Liver (tissue), 8 donors: ENCODE measurements at regions not wholly inside any gene's neighbourhood (a gene's known extent, or its start where the extent isn't known, plus 50 kb on each side); places are given as distances from the start of the nearest gene placed in this dataset.

Experiments
- DNase-seq: peaks from one replicate; pipeline ENCODE4 v3.0.0-alpha.2; 2017; ENCODE audit warnings: low spot score
- H3K27ac ChIP-seq, 2 donors: one replicate each; pipeline ENCODE4 v1.7.0; 2013; ENCODE audit warnings: inconsistent platforms in 2 of 2, low read length in 2 of 2, control low read depth in 1 of 2, low read depth in 1 of 2, mild to moderate bottlenecking in 1 of 2
- H3K27me3 ChIP-seq, 4 donors: one replicate each; pipeline versions ENCODE4 v1.6.1 to v1.7.0; 2013; ENCODE audit warnings: low read length in 3 of 4, inconsistent platforms in 1 of 4, mild to moderate bottlenecking in 1 of 4, moderate library complexity in 1 of 4; ENCODE audit not compliant: control insufficient read depth in 4 of 4, insufficient read depth in 4 of 4
- H3K36me3 ChIP-seq, 4 donors: one replicate each; pipeline versions ENCODE4 v1.6.1 to v1.7.0; 2013; ENCODE audit warnings: low read length in 3 of 4, mild to moderate bottlenecking in 3 of 4, low read depth in 1 of 4, moderate library complexity in 1 of 4; ENCODE audit not compliant: control insufficient read depth in 4 of 4, insufficient read depth in 3 of 4
- H3K4me1 ChIP-seq, 4 donors: one replicate each; pipeline versions ENCODE4 v1.6.1 to v1.7.0; 2013; ENCODE audit warnings: low read length in 3 of 4, mild to moderate bottlenecking in 3 of 4, moderate library complexity in 1 of 4; ENCODE audit not compliant: control insufficient read depth in 4 of 4, insufficient read depth in 4 of 4
- H3K4me3 ChIP-seq, 3 donors: one replicate each; pipeline versions ENCODE4 v1.6.1 to v1.7.0; 2013; ENCODE audit warnings: low read length in 3 of 3, control low read depth in 1 of 3, low read depth in 1 of 3, mild to moderate bottlenecking in 1 of 3
- H3K9ac ChIP-seq, 2 donors: one replicate each; pipeline ENCODE4 v1.7.0; 2013; ENCODE audit warnings: low read length in 2 of 2, mild to moderate bottlenecking in 2 of 2, moderate library complexity in 2 of 2, control low read depth in 1 of 2, low read depth in 1 of 2
- H3K9me3 ChIP-seq, 4 donors: one replicate each; pipeline versions ENCODE4 v1.6.1 to v1.7.0; 2013; ENCODE audit warnings: low read length in 3 of 4; ENCODE audit not compliant: control insufficient read depth in 4 of 4
- ATF3 ChIP-seq: IDR thresholded peaks from 2 replicates; pipeline ENCODE4 v1.6.1; 2016; ENCODE audit warnings: antibody characterized with exemption
- CTCF ChIP-seq: fragments of 150-350 bp; IDR thresholded peaks from 2 replicates; pipeline ENCODE4 v1.5.1; 2017; ENCODE audit warnings: improper control_type of control experiment, low read depth, low read length; ENCODE audit not compliant: missing input control
- EGR1 ChIP-seq, 2 donors: IDR thresholded peaks; 2 replicates each; pipeline ENCODE4 v1.6.1; 2016 to 2018; ENCODE audit warnings: antibody characterized with exemption in 2 of 2, low read depth in 2 of 2
- FOXA1 ChIP-seq: IDR thresholded peaks from 2 replicates; pipeline ENCODE4 v1.6.1; 2016; ENCODE audit warnings: antibody characterized with exemption
- FOXA2 ChIP-seq: IDR thresholded peaks from 2 replicates; pipeline ENCODE4 v1.6.1; 2016; ENCODE audit warnings: antibody characterized with exemption
- GABPA ChIP-seq, 2 donors: IDR thresholded peaks in 1 of 2; conservative IDR thresholded peaks in 1 of 2; 2 replicates each; pipeline ENCODE4 v1.6.1; 2016; ENCODE audit warnings: antibody characterized with exemption in 2 of 2, mild to moderate bottlenecking in 1 of 2, moderate library complexity in 1 of 2
- HNF4A ChIP-seq, 2 donors: conservative IDR thresholded peaks; 2 replicates each; pipeline ENCODE4 v1.6.1; 2016; ENCODE audit warnings: antibody characterized with exemption in 2 of 2, mild to moderate bottlenecking in 2 of 2
- HNF4G ChIP-seq: IDR thresholded peaks from 2 replicates; pipeline ENCODE4 v1.6.1; 2016; ENCODE audit warnings: antibody characterized with exemption
- JUND ChIP-seq, 2 donors: IDR thresholded peaks; 2 replicates each; pipeline ENCODE4 v1.6.1; 2016; ENCODE audit warnings: antibody characterized with exemption in 2 of 2
- MAX ChIP-seq: IDR thresholded peaks from 2 replicates; pipeline ENCODE4 v1.6.1; 2016; ENCODE audit warnings: antibody characterized with exemption
- NR2F2 ChIP-seq: IDR thresholded peaks from 2 replicates; pipeline ENCODE4 v1.6.1; 2016; ENCODE audit warnings: antibody characterized with exemption
- RAD21 ChIP-seq, 2 donors: IDR thresholded peaks; 2 replicates each; pipeline ENCODE4 v1.6.1; 2016; ENCODE audit warnings: antibody characterized with exemption in 2 of 2, mild to moderate bottlenecking in 2 of 2
- RXRA ChIP-seq, 2 donors: IDR thresholded peaks; 2 replicates each; pipeline ENCODE4 v1.6.1; 2017 to 2018; ENCODE audit warnings: antibody characterized with exemption in 2 of 2, mild to moderate bottlenecking in 1 of 2
- SP1 ChIP-seq: IDR thresholded peaks from 2 replicates; pipeline ENCODE4 v1.6.1; 2018; ENCODE audit warnings: antibody characterized with exemption, mild to moderate bottlenecking
- TAF1 ChIP-seq: conservative IDR thresholded peaks from 2 replicates; pipeline ENCODE4 v1.6.1; 2016; ENCODE audit warnings: antibody characterized with exemption, mild to moderate bottlenecking
- YY1 ChIP-seq: IDR thresholded peaks from 2 replicates; pipeline ENCODE4 v1.6.1; 2016; ENCODE audit warnings: antibody characterized with exemption, mild to moderate bottlenecking
- ZBTB33 ChIP-seq: IDR thresholded peaks from 2 replicates; pipeline ENCODE4 v1.6.1; 2016; ENCODE audit warnings: antibody characterized with exemption
- WGBS: extraction: QIAGEN DNeasy Blood & Tissue Kit; methylation state at CpG from one replicate; pipeline ENCODE4 v1.1.7; 2013; 5-methylcytosine and 5-hydroxymethylcytosine counted together
- TF ChIP-seq, protein P1 (sequence below): IDR thresholded peaks from 2 replicates; pipeline ENCODE4 v1.6.1; 2016; ENCODE audit warnings: antibody characterized with exemption, mild to moderate bottlenecking
- donor health status: healthy.
- donor health status: healthy.
- donor health status: healthy.
- donor health status: healthy.
- donor health status: healthy.

DNA sequence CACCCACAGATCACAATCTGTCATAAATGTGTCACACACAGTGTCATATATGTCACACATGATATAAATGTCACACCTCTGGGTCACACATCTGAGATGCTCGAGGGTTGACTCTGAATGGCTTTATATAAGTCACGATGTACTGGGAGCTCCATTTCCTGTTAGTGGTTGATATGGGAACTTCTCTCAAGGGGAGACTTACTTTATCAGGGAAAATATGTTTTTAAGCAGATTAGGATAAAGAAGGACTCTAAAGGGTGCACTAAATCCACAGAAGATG, 83.9 kb upstream of the MEF2A start:
- Histone ChIP-seq H3K27me3 (no peaks in the 10 kb centered on the region), H3K9me3 (no peaks in the 10 kb centered on the region), H3K36me3 (no peaks in the 10 kb centered on the region), H3K4me1 (peaks cover 0 to 3% (median under 1%) of the 10 kb centered on the region in 4 donors), H3K9ac (no peak overlapping the region), H3K4me3 (no peak overlapping the region), H3K27ac (no peak overlapping the region)
- 76% methylated on average over 2 of the region's 2 CpGs for WGBS
- no peak for DNase-seq
- TF ChIP-seq YY1 (no peak), RXRA (IDR thresholded peaks at IDR 0.05) (no peak), CTCF (no peak), NR2F2 (no peak), HNF4A (conservative IDR thresholded peaks at IDR 0.05) (no peak), ZBTB33 (no peak), FOXA2 (no peak), TAF1 (no peak), FOXA1 (no peak), MAX (no peak), HNF4G (no peak), GABPA (IDR thresholded peaks at IDR 0.05 in 1 of 2, conservative IDR thresholded peaks at IDR 0.05 in 1 of 2) (no peak), EGR1 (IDR thresholded peaks at IDR 0.05; ENCODE audit: low read depth in 2 of 2) (no peak), ATF3 (no peak), JUND (IDR thresholded peaks at IDR 0.05) (no peak), SP1 (no peak), RAD21 (IDR thresholded peaks at IDR 0.05) (no peak)
- TF ChIP-seq, protein P1, sequence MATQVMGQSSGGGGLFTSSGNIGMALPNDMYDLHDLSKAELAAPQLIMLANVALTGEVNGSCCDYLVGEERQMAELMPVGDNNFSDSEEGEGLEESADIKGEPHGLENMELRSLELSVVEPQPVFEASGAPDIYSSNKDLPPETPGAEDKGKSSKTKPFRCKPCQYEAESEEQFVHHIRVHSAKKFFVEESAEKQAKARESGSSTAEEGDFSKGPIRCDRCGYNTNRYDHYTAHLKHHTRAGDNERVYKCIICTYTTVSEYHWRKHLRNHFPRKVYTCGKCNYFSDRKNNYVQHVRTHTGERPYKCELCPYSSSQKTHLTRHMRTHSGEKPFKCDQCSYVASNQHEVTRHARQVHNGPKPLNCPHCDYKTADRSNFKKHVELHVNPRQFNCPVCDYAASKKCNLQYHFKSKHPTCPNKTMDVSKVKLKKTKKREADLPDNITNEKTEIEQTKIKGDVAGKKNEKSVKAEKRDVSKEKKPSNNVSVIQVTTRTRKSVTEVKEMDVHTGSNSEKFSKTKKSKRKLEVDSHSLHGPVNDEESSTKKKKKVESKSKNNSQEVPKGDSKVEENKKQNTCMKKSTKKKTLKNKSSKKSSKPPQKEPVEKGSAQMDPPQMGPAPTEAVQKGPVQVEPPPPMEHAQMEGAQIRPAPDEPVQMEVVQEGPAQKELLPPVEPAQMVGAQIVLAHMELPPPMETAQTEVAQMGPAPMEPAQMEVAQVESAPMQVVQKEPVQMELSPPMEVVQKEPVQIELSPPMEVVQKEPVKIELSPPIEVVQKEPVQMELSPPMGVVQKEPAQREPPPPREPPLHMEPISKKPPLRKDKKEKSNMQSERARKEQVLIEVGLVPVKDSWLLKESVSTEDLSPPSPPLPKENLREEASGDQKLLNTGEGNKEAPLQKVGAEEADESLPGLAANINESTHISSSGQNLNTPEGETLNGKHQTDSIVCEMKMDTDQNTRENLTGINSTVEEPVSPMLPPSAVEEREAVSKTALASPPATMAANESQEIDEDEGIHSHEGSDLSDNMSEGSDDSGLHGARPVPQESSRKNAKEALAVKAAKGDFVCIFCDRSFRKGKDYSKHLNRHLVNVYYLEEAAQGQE, result no peak

- 95% methylated on average over 4 of the region's 4 CpGs for WGBS
- TF ChIP-seq FOXA1 (no peak), ZBTB33 (no peak), EGR1 (IDR thresholded peaks at IDR 0.05; ENCODE audit: low read depth in 2 of 2) (no peak), FOXA2 (no peak), YY1 (no peak), JUND (IDR thresholded peaks at IDR 0.05) (no peak), TAF1 (no peak), ATF3 (no peak), RXRA (IDR thresholded peaks at IDR 0.05) (no peak), NR2F2 (no peak)
- TF ChIP-seq, protein P1, result no peak
Observed at GRCh38 chr15:99482993-99483392, 82.8 kb upstream of the MEF2A start.

More at GRCh38 chr15:99482993-99483392, 82.8 kb upstream of the MEF2A start:
- Histone ChIP-seq H3K36me3 (no peaks in the 10 kb centered on the region), H3K27me3 (no peaks in the 10 kb centered on the region), H3K9ac (no peak overlapping the region), H3K9me3 (no peaks in the 10 kb centered on the region), H3K27ac (no peak overlapping the region), H3K4me3 (no peak overlapping the region), H3K4me1 (peaks cover 0 to 3% (median 1%) of the 10 kb centered on the region in 4 donors)
- no peak for DNase-seq
